HUES48 (cell line): ENCODE measurements at regions not wholly inside any gene's neighbourhood (a gene's known extent, or its start where the extent isn't known, plus 50 kb on each side); places are given as distances from the start of the nearest gene placed in this dataset.

Source experiments
- H3K27ac ChIP-seq: one replicate; pipeline ENCODE4 v1.7.0; 2013; ENCODE audit warnings: low read depth, low read length, inconsistent platforms
- H3K27me3 ChIP-seq: 2 replicates; pipeline ENCODE4 v1.6.1; 2013; ENCODE audit warnings: mild to moderate bottlenecking, low read length; ENCODE audit not compliant: control insufficient read depth, insufficient read depth
- H3K36me3 ChIP-seq: 2 replicates; pipeline ENCODE4 v1.6.1; 2013; ENCODE audit warnings: low read length; ENCODE audit not compliant: control insufficient read depth, insufficient read depth
- H3K4me1 ChIP-seq: 2 replicates; pipeline ENCODE4 v1.6.1; 2013; ENCODE audit warnings: mild to moderate bottlenecking, low read length; ENCODE audit not compliant: control insufficient read depth, insufficient read depth
- H3K4me3 ChIP-seq: 2 replicates; pipeline ENCODE4 v1.5.1; 2013; ENCODE audit warnings: mild to moderate bottlenecking, low read depth, low read length
- H3K9ac ChIP-seq: 2 replicates; pipeline ENCODE4 v1.6.1; 2013; ENCODE audit warnings: mild to moderate bottlenecking, low read depth, low read length, moderate library complexity
- H3K9me3 ChIP-seq: 2 replicates; pipeline ENCODE4 v1.6.1; 2013; ENCODE audit warnings: low read length; ENCODE audit not compliant: control insufficient read depth, insufficient read depth

- H3K9me3 ChIP-seq, result no peaks in the 10 kb centered on the region
- no peak overlapping the region for H3K27ac ChIP-seq
- H3K4me1 ChIP-seq, result no peaks in the 10 kb centered on the region
- H3K4me3 ChIP-seq, result no peak overlapping the region
- no peaks in the 10 kb centered on the region for H3K27me3 ChIP-seq
- no peak overlapping the region for H3K9ac ChIP-seq
- H3K36me3 ChIP-seq, result no peaks in the 10 kb centered on the region
Observed at GRCh38 chr14:98593361-98593761, 678.6 kb downstream of the BCL11B start.

GRCh38 chr14:98594156-98594555 lies 677.8 kb downstream of the BCL11B start:
- no peak overlapping the region for H3K4me3 ChIP-seq
- no peak overlapping the region for H3K27ac ChIP-seq
- no peaks in the 10 kb centered on the region for H3K36me3 ChIP-seq

GRCh38 chr14:98598576-98598975 lies 673.4 kb downstream of the BCL11B start:
- H3K9me3 ChIP-seq, result no peaks in the 10 kb centered on the region
- no peak overlapping the region for H3K27ac ChIP-seq
- H3K4me3 ChIP-seq, result no peak overlapping the region
- no peaks in the 10 kb centered on the region for H3K27me3 ChIP-seq
- H3K9ac ChIP-seq, result no peak overlapping the region
- H3K36me3 ChIP-seq, result no peaks in the 10 kb centered on the region
- H3K4me1 ChIP-seq, result no peaks in the 10 kb centered on the region

More at GRCh38 chr14:98594156-98594555, 677.8 kb downstream of the BCL11B start:
- Histone ChIP-seq H3K9me3 (no peaks in the 10 kb centered on the region), H3K4me1 (no peaks in the 10 kb centered on the region), H3K9ac (no peak overlapping the region), H3K27me3 (no peaks in the 10 kb centered on the region)

GRCh38 chr14:98599082-98599481 lies 672.9 kb downstream of the BCL11B start:
- no peak overlapping the region for H3K9ac ChIP-seq
- H3K36me3 ChIP-seq, result no peaks in the 10 kb centered on the region
- no peaks in the 10 kb centered on the region for H3K27me3 ChIP-seq
- H3K4me1 ChIP-seq, result no peaks in the 10 kb centered on the region
- H3K4me3 ChIP-seq, result no peak overlapping the region
- no peaks in the 10 kb centered on the region for H3K9me3 ChIP-seq
- no peak overlapping the region for H3K27ac ChIP-seq

- H3K4me1 ChIP-seq, result no peaks in the 10 kb centered on the region
- H3K4me3 ChIP-seq, result no peak overlapping the region
- no peaks in the 10 kb centered on the region for H3K36me3 ChIP-seq
- H3K27me3 ChIP-seq, result no peaks in the 10 kb centered on the region
- no peak overlapping the region for H3K27ac ChIP-seq
- H3K9me3 ChIP-seq, result no peaks in the 10 kb centered on the region
- H3K9ac ChIP-seq, result no peak overlapping the region
Observed at GRCh38 chr14:98602983-98603382, 669.0 kb downstream of the BCL11B start.

- no peak overlapping the region for H3K9ac ChIP-seq
- no peaks in the 10 kb centered on the region for H3K36me3 ChIP-seq
- H3K27ac ChIP-seq, result no peak overlapping the region
- H3K4me3 ChIP-seq, result no peak overlapping the region
- no peaks in the 10 kb centered on the region for H3K4me1 ChIP-seq
- H3K9me3 ChIP-seq, result no peaks in the 10 kb centered on the region
- H3K27me3 ChIP-seq, result no peaks in the 10 kb centered on the region
Observed at GRCh38 chr14:98605043-98605442, 667.0 kb downstream of the BCL11B start.

- Histone ChIP-seq H3K9ac (no peak overlapping the region), H3K27ac (no peak overlapping the region)
Observed at GRCh38 chr14:98606041-98606640, 665.9 kb downstream of the BCL11B start.

GRCh38 chr14:98606816-98607215 lies 665.2 kb downstream of the BCL11B start:
- H3K4me1 ChIP-seq, result no peaks in the 10 kb centered on the region
- H3K9me3 ChIP-seq, result no peaks in the 10 kb centered on the region
- H3K27me3 ChIP-seq, result no peaks in the 10 kb centered on the region
- H3K9ac ChIP-seq, result no peak overlapping the region
- no peak overlapping the region for H3K27ac ChIP-seq
- H3K4me3 ChIP-seq, result no peak overlapping the region
- H3K36me3 ChIP-seq, result no peaks in the 10 kb centered on the region

More at GRCh38 chr14:98606041-98606640, 665.9 kb downstream of the BCL11B start:
- Histone ChIP-seq H3K27me3 (no peaks in the 10 kb centered on the region), H3K9me3 (no peaks in the 10 kb centered on the region), H3K36me3 (no peaks in the 10 kb centered on the region), H3K4me3 (no peak overlapping the region), H3K4me1 (no peaks in the 10 kb centered on the region)

- Histone ChIP-seq H3K9me3 (no peaks in the 10 kb centered on the region), H3K9ac (no peak overlapping the region), H3K36me3 (no peaks in the 10 kb centered on the region), H3K27ac (no peak overlapping the region), H3K27me3 (no peaks in the 10 kb centered on the region), H3K4me1 (no peaks in the 10 kb centered on the region), H3K4me3 (no peak overlapping the region)
Observed at GRCh38 chr14:98607341-98607910, 664.6 kb downstream of the BCL11B start.

- no peak overlapping the region for H3K4me3 ChIP-seq
- H3K9me3 ChIP-seq, result no peaks in the 10 kb centered on the region
- H3K4me1 ChIP-seq, result no peaks in the 10 kb centered on the region
- no peaks in the 10 kb centered on the region for H3K36me3 ChIP-seq
- no peaks in the 10 kb centered on the region for H3K27me3 ChIP-seq
- H3K27ac ChIP-seq, result no peak overlapping the region
- no peak overlapping the region for H3K9ac ChIP-seq
Observed at GRCh38 chr14:98608071-98609060, 663.6 kb downstream of the BCL11B start.
